ENCODE measurements at regions not wholly inside any gene's neighbourhood (a gene's known extent, or its start where the extent isn't known, plus 50 kb on each side); places are given as distances from the start of the nearest gene placed in this dataset.
"Not testable (repeated sequence)": the region's sequence is repeated elsewhere in the genome, so short reads cannot be mapped to it uniquely, and the experiment has no call there.

- not testable (repeated sequence) for H3K27ac ChIP-seq (ENCODE audit: low read depth in 1 of 2, low read length in 1 of 2); H3K9ac ChIP-seq (ENCODE audit: insufficient read depth in 1 of 2, low read length in 2 of 2); DNase-seq; H3K36me3 ChIP-seq (ENCODE audit: control insufficient read depth in 4 of 4, insufficient read depth in 4 of 4, low read length in 4 of 4); H3K27me3 ChIP-seq (ENCODE audit: control insufficient read depth in 3 of 3, insufficient read depth in 3 of 3, low read length in 2 of 3); H3K4me1 ChIP-seq (ENCODE audit: control insufficient read depth in 5 of 5, insufficient read depth in 5 of 5, low read length in 5 of 5); H3K4me3 ChIP-seq; H3K9me3 ChIP-seq (ENCODE audit: control insufficient read depth in 4 of 4, insufficient read depth in 3 of 4, low read length in 3 of 4); ATAC-seq (ENCODE audit: insufficient read depth, low FRiP score)
- WGBS, 2 donors: 45 to 63% methylated on average over 8 of the region's 8 CpGs
Observed at GRCh38 chr2:91742973-91743490, 3051.6 kb downstream of the RPIA start.

GRCh38 chr2:91743910-91744309, 3052.4 kb downstream of the RPIA start:
- 57 to 81% methylated on average over 1 of the region's 1 CpG for WGBS, 2 donors
- H3K27ac ChIP-seq (ENCODE audit: low read depth in 1 of 2, low read length in 1 of 2); H3K4me1 ChIP-seq (ENCODE audit: control insufficient read depth in 5 of 5, insufficient read depth in 5 of 5, low read length in 5 of 5); H3K36me3 ChIP-seq (ENCODE audit: control insufficient read depth in 4 of 4, insufficient read depth in 4 of 4, low read length in 4 of 4); ATAC-seq (ENCODE audit: insufficient read depth, low FRiP score); DNase-seq; H3K27me3 ChIP-seq (ENCODE audit: control insufficient read depth in 3 of 3, insufficient read depth in 3 of 3, low read length in 2 of 3); H3K4me3 ChIP-seq; H3K9me3 ChIP-seq (ENCODE audit: control insufficient read depth in 4 of 4, insufficient read depth in 3 of 4, low read length in 3 of 4); H3K9ac ChIP-seq (ENCODE audit: insufficient read depth in 1 of 2, low read length in 2 of 2): not testable (repeated sequence)

GRCh38 chr2:91744700-91745141, 3053.2 kb downstream of the RPIA start:
- H3K27ac ChIP-seq (ENCODE audit: low read depth in 1 of 2, low read length in 1 of 2); H3K9ac ChIP-seq (ENCODE audit: insufficient read depth in 1 of 2, low read length in 2 of 2); H3K4me1 ChIP-seq (ENCODE audit: control insufficient read depth in 5 of 5, insufficient read depth in 5 of 5, low read length in 5 of 5); H3K27me3 ChIP-seq (ENCODE audit: control insufficient read depth in 3 of 3, insufficient read depth in 3 of 3, low read length in 2 of 3); H3K36me3 ChIP-seq (ENCODE audit: control insufficient read depth in 4 of 4, insufficient read depth in 4 of 4, low read length in 4 of 4); ATAC-seq (ENCODE audit: insufficient read depth, low FRiP score); DNase-seq; H3K4me3 ChIP-seq: not testable (repeated sequence)
- peaks cover 0 to 10% (median 0%) of the 10 kb centered on the region in 4 donors for H3K9me3 ChIP-seq (ENCODE audit: control insufficient read depth in 4 of 4, insufficient read depth in 3 of 4, low read length in 3 of 4)
- WGBS, 2 donors: 40 to 50% methylated on average over 13 to 16 of the region's 16 CpGs

- 28% methylated on average over 44 to 52 of the region's 52 CpGs for WGBS, 2 donors
- no peak for ATAC-seq (ENCODE audit: insufficient read depth, low FRiP score)
- Histone ChIP-seq H3K36me3 (ENCODE audit: control insufficient read depth in 4 of 4, insufficient read depth in 4 of 4, low read length in 4 of 4) (no peaks in the 10 kb centered on the region), H3K9me3 (ENCODE audit: control insufficient read depth in 4 of 4, insufficient read depth in 3 of 4, low read length in 3 of 4) (peaks cover 0 to 7% (median 0%) of the 10 kb centered on the region in 4 donors), H3K27me3 (ENCODE audit: control insufficient read depth in 3 of 3, insufficient read depth in 3 of 3, low read length in 2 of 3) (no peaks in the 10 kb centered on the region), H3K4me3 (no peak overlapping the region), H3K27ac (ENCODE audit: low read depth in 1 of 2, low read length in 1 of 2) (no peak overlapping the region), H3K9ac (ENCODE audit: insufficient read depth in 1 of 2, low read length in 2 of 2) (no peak overlapping the region), H3K4me1 (ENCODE audit: control insufficient read depth in 5 of 5, insufficient read depth in 5 of 5, low read length in 5 of 5) (no peaks in the 10 kb centered on the region)
- no peak for DNase-seq
- TF ChIP-seq CTCF (IDR thresholded peaks at IDR 0.05; ENCODE audit: control extremely low read depth, extremely low read depth): no peak
Observed at GRCh38 chr2:91748902-91749301, 3057.4 kb downstream of the RPIA start.

GRCh38 chr2:91749665-91750064, 3058.2 kb downstream of the RPIA start:
- not testable (repeated sequence) for H3K27ac ChIP-seq (ENCODE audit: low read depth in 1 of 2, low read length in 1 of 2); H3K27me3 ChIP-seq (ENCODE audit: control insufficient read depth in 3 of 3, insufficient read depth in 3 of 3, low read length in 2 of 3); H3K9ac ChIP-seq (ENCODE audit: insufficient read depth in 1 of 2, low read length in 2 of 2); H3K36me3 ChIP-seq (ENCODE audit: control insufficient read depth in 4 of 4, insufficient read depth in 4 of 4, low read length in 4 of 4); H3K9me3 ChIP-seq (ENCODE audit: control insufficient read depth in 4 of 4, insufficient read depth in 3 of 4, low read length in 3 of 4); DNase-seq; ATAC-seq (ENCODE audit: insufficient read depth, low FRiP score); H3K4me3 ChIP-seq; H3K4me1 ChIP-seq (ENCODE audit: control insufficient read depth in 5 of 5, insufficient read depth in 5 of 5, low read length in 5 of 5)
- WGBS, 2 donors: 70 to 73% methylated on average over 8 of the region's 12 CpGs

GRCh38 chr2:91759361-91759941, 3068.0 kb downstream of the RPIA start:
- H3K36me3 ChIP-seq (ENCODE audit: control insufficient read depth in 4 of 4, insufficient read depth in 4 of 4, low read length in 4 of 4); H3K4me3 ChIP-seq; H3K4me1 ChIP-seq (ENCODE audit: control insufficient read depth in 5 of 5, insufficient read depth in 5 of 5, low read length in 5 of 5); H3K27me3 ChIP-seq (ENCODE audit: control insufficient read depth in 3 of 3, insufficient read depth in 3 of 3, low read length in 2 of 3); H3K9me3 ChIP-seq (ENCODE audit: control insufficient read depth in 4 of 4, insufficient read depth in 3 of 4, low read length in 3 of 4); H3K27ac ChIP-seq (ENCODE audit: low read depth in 1 of 2, low read length in 1 of 2); DNase-seq; ATAC-seq (ENCODE audit: insufficient read depth, low FRiP score); H3K9ac ChIP-seq (ENCODE audit: insufficient read depth in 1 of 2, low read length in 2 of 2): not testable (repeated sequence)
- WGBS, 2 donors: 28% methylated on average over 4 to 5 of the region's 5 CpGs

- H3K36me3 ChIP-seq (ENCODE audit: control insufficient read depth in 4 of 4, insufficient read depth in 4 of 4, low read length in 4 of 4); H3K4me3 ChIP-seq; H3K27me3 ChIP-seq (ENCODE audit: control insufficient read depth in 3 of 3, insufficient read depth in 3 of 3, low read length in 2 of 3); DNase-seq; ATAC-seq (ENCODE audit: insufficient read depth, low FRiP score); H3K27ac ChIP-seq (ENCODE audit: low read depth in 1 of 2, low read length in 1 of 2); H3K9me3 ChIP-seq (ENCODE audit: control insufficient read depth in 4 of 4, insufficient read depth in 3 of 4, low read length in 3 of 4); H3K9ac ChIP-seq (ENCODE audit: insufficient read depth in 1 of 2, low read length in 2 of 2); H3K4me1 ChIP-seq (ENCODE audit: control insufficient read depth in 5 of 5, insufficient read depth in 5 of 5, low read length in 5 of 5): not testable (repeated sequence)
- WGBS, 2 donors: 72 to 84% methylated on average over 5 of the region's 5 CpGs
Observed at GRCh38 chr2:91760672-91761071, 3069.2 kb downstream of the RPIA start.
